Smooth muscle cell (in vitro differentiated cells): ENCODE measurements at regions not wholly inside any gene's neighbourhood (a gene's known extent, or its start where the extent isn't known, plus 50 kb on each side); places are given as distances from the start of the nearest gene placed in this dataset.

Source experiments
- DNase-seq: peaks from one replicate; lab custom pipeline; 2025; ENCODE audit not compliant: unreplicated experiment; lab: John Stamatoyannopoulos, UW
- H2AFZ ChIP-seq: fragments of 200-600 bp; sonication (generic); 2 replicates; pipeline ENCODE4 v1.6.0; 2016; ENCODE audit warnings: antibody characterized with exemption, low read depth, mild to moderate bottlenecking
- H3F3A ChIP-seq: fragments of 200-600 bp; sonication (generic); 2 replicates; pipeline ENCODE4 v1.6.0; 2017; ENCODE audit warnings: antibody characterized with exemption, low read depth
- H3K27ac ChIP-seq: fragments of 200-600 bp; sonication (generic); 2 replicates; pipeline ENCODE4 v1.5.1; 2016; ENCODE audit warnings: low read depth, mild to moderate bottlenecking
- H3K27me3 ChIP-seq: fragments of 200-600 bp; sonication (generic); 2 replicates; pipeline ENCODE4 v1.6.1; 2016; ENCODE audit warnings: low read depth, mild to moderate bottlenecking
- H3K36me3 ChIP-seq: fragments of 200-600 bp; sonication (generic); 2 replicates; pipeline ENCODE4 v1.5.1; 2016; ENCODE audit warnings: low read depth
- H3K4me1 ChIP-seq: fragments of 200-600 bp; sonication (generic); 2 replicates; pipeline ENCODE4 v1.5.1; 2016; ENCODE audit warnings: low read depth
- H3K4me2 ChIP-seq: fragments of 200-600 bp; sonication (generic); 2 replicates; pipeline ENCODE4 v1.6.0; 2016; ENCODE audit warnings: mild to moderate bottlenecking
- H3K4me3 ChIP-seq: fragments of 200-600 bp; sonication (generic); 2 replicates; pipeline ENCODE4 v1.5.1; 2016; ENCODE audit warnings: mild to moderate bottlenecking
- H3K79me2 ChIP-seq: fragments of 200-600 bp; sonication (generic); 2 replicates; pipeline ENCODE4 v1.6.0; 2016; ENCODE audit warnings: low read depth, mild to moderate bottlenecking
- H3K9ac ChIP-seq: fragments of 200-600 bp; sonication (generic); 2 replicates; pipeline ENCODE4 v1.6.0; 2016; ENCODE audit warnings: low read depth
- H3K9me3 ChIP-seq: fragments of 200-600 bp; sonication (generic); replicated peaks from 2 replicates; pipeline ENCODE4 v1.5.1; 2016; ENCODE audit warnings: low read depth
- H4K20me1 ChIP-seq: fragments of 200-600 bp; sonication (generic); 2 replicates; pipeline ENCODE4 v1.6.0; 2016; ENCODE audit warnings: low read depth
- CTCF ChIP-seq: fragments of 200-600 bp; sonication (generic); IDR thresholded peaks from 2 replicates; pipeline ENCODE4 v1.5.1; 2017; ENCODE audit warnings: borderline replicate concordance, mild to moderate bottlenecking, antibody characterized with exemption; ENCODE audit not compliant: insufficient read depth, poor library complexity, severe bottlenecking
- WGBS: methylation state at CpG from one replicate; pipeline ENCODE4 v1.1.7; 2016; ENCODE audit warnings: low lambda C conversion rate; 5-methylcytosine and 5-hydroxymethylcytosine counted together

- no peaks in the 10 kb centered on the region for H3F3A ChIP-seq
- H3K79me2 ChIP-seq, result no peaks in the 10 kb centered on the region
- no peaks in the 10 kb centered on the region for H4K20me1 ChIP-seq
- no peak for TF ChIP-seq CTCF
- no peaks in the 10 kb centered on the region for H3K27me3 ChIP-seq
- H3K4me2 ChIP-seq, result no peak overlapping the region
- no peak overlapping the region for H3K27ac ChIP-seq
- no peaks in the 10 kb centered on the region for H3K36me3 ChIP-seq
- no peaks in the 10 kb centered on the region for H3K9me3 ChIP-seq
- H3K4me1 ChIP-seq, result no peaks in the 10 kb centered on the region
- no peak for DNase-seq
- H3K9ac ChIP-seq, result no peak overlapping the region
- no peak overlapping the region for H2AFZ ChIP-seq
- 92% methylated on average over 3 of the region's 3 CpGs for WGBS
- H3K4me3 ChIP-seq, result no peak overlapping the region
Measured at GRCh38 chr2:59997371-59997770, 556.1 kb downstream of the BCL11A start.

- Histone ChIP-seq H3F3A (no peaks in the 10 kb centered on the region), H3K27ac (no peak overlapping the region), H3K79me2 (no peaks in the 10 kb centered on the region), H3K4me1 (no peaks in the 10 kb centered on the region), H4K20me1 (no peaks in the 10 kb centered on the region), H3K9me3 (no peaks in the 10 kb centered on the region), H3K4me2 (no peak overlapping the region), H3K4me3 (no peak overlapping the region), H3K27me3 (no peaks in the 10 kb centered on the region), H3K36me3 (no peaks in the 10 kb centered on the region), H3K9ac (no peak overlapping the region), H2AFZ (no peak overlapping the region)
- WGBS, result 84% methylated on average over 3 of the region's 3 CpGs
- TF ChIP-seq CTCF, result no peak
- no peak for DNase-seq
Measured at GRCh38 chr2:59996855-59997254, 556.6 kb downstream of the BCL11A start.

GRCh38 chr2:59993726-59994125 lies 559.7 kb downstream of the BCL11A start:
- Histone ChIP-seq H3K9ac (no peak overlapping the region), H3K27ac (no peak overlapping the region), H3K4me2 (no peak overlapping the region), H2AFZ (no peak overlapping the region), H3K27me3 (no peaks in the 10 kb centered on the region), H4K20me1 (no peaks in the 10 kb centered on the region), H3K4me1 (no peaks in the 10 kb centered on the region), H3F3A (no peaks in the 10 kb centered on the region), H3K4me3 (no peak overlapping the region), H3K79me2 (no peaks in the 10 kb centered on the region), H3K9me3 (no peaks in the 10 kb centered on the region), H3K36me3 (no peaks in the 10 kb centered on the region)
- TF ChIP-seq CTCF, result no peak
- 88% methylated on average over 2 of the region's 2 CpGs for WGBS
- no peak for DNase-seq

GRCh38 chr2:59988341-59988740 lies 565.1 kb downstream of the BCL11A start:
- no peaks in the 10 kb centered on the region for H3K27me3 ChIP-seq
- no peaks in the 10 kb centered on the region for H3K4me1 ChIP-seq
- no peak overlapping the region for H3K9ac ChIP-seq
- H3F3A ChIP-seq, result no peaks in the 10 kb centered on the region
- no peak for DNase-seq
- no peaks in the 10 kb centered on the region for H3K9me3 ChIP-seq
- H2AFZ ChIP-seq, result no peak overlapping the region
- TF ChIP-seq CTCF, result no peak
- H3K4me3 ChIP-seq, result no peak overlapping the region
- no peak overlapping the region for H3K27ac ChIP-seq
- no peaks in the 10 kb centered on the region for H3K79me2 ChIP-seq
- H3K36me3 ChIP-seq, result no peaks in the 10 kb centered on the region
- H3K4me2 ChIP-seq, result no peak overlapping the region
- H4K20me1 ChIP-seq, result no peaks in the 10 kb centered on the region
